ENCODE measurements at regions not wholly inside any gene's neighbourhood (a gene's known extent, or its start where the extent isn't known, plus 50 kb on each side); places are given as distances from the start of the nearest gene placed in this dataset.

GRCh38 chr13:85228692-85229091 lies 570.5 kb downstream of the SLITRK6 start:
- H3K9me3 Mint-ChIP-seq = peaks cover 6% of the 10 kb centered on the region
- DNase-seq (ENCODE audit: low spot score) = no peak
- ATAC-seq = no peak
- no peaks in the 10 kb centered on the region for H3K27me3 Mint-ChIP-seq
- H3K4me3 Mint-ChIP-seq = no peak overlapping the region
- H3K4me1 Mint-ChIP-seq (ENCODE audit: low read depth in 2 of 2) = no peaks in the 10 kb centered on the region
- no peaks in the 10 kb centered on the region for H3K36me3 Mint-ChIP-seq
- H3K27ac Mint-ChIP-seq = no peak overlapping the region

- Mint-ChIP-seq H3K27me3 (no peaks in the 10 kb centered on the region), H3K4me3 (no peak overlapping the region), H3K9me3 (peaks cover 7% of the 10 kb centered on the region), H3K27ac (no peak overlapping the region), H3K36me3 (peaks cover 5% of the 10 kb centered on the region), H3K4me1 (ENCODE audit: low read depth in 2 of 2) (no peaks in the 10 kb centered on the region)
- ATAC-seq (no peak), DNase-seq (ENCODE audit: low spot score) (no peak)
These were observed 575.1 kb downstream of the SLITRK6 start for GRCh38 chr13:85223883-85224656.

- H3K9me3 Mint-ChIP-seq = peaks cover 13% of the 10 kb centered on the region
- H3K4me1 Mint-ChIP-seq (ENCODE audit: low read depth in 2 of 2) = no peaks in the 10 kb centered on the region
- peaks cover 5% of the 10 kb centered on the region for H3K36me3 Mint-ChIP-seq
- H3K27ac Mint-ChIP-seq = no peak overlapping the region
- no peak overlapping the region for H3K4me3 Mint-ChIP-seq
- ATAC-seq (no peak), DNase-seq (ENCODE audit: low spot score) (no peak)
- no peaks in the 10 kb centered on the region for H3K27me3 Mint-ChIP-seq
These were observed 582.6 kb downstream of the SLITRK6 start for GRCh38 chr13:85216576-85216975.

GRCh38 chr13:85212692-85213091 lies 586.5 kb downstream of the SLITRK6 start:
- no peak overlapping the region for H3K27ac Mint-ChIP-seq
- no peaks in the 10 kb centered on the region for H3K4me1 Mint-ChIP-seq (ENCODE audit: low read depth in 2 of 2)
- H3K4me3 Mint-ChIP-seq = no peak overlapping the region
- no peaks in the 10 kb centered on the region for H3K36me3 Mint-ChIP-seq
- peaks cover 16% of the 10 kb centered on the region for H3K9me3 Mint-ChIP-seq
- no peaks in the 10 kb centered on the region for H3K27me3 Mint-ChIP-seq
- DNase-seq (ENCODE audit: low spot score) = no peak
- ATAC-seq = no peak

GRCh38 chr13:85204668-85205344 lies 594.4 kb downstream of the SLITRK6 start:
- DNase-seq (ENCODE audit: low spot score) = no peak
- ATAC-seq = no peak
- Mint-ChIP-seq H3K27ac (no peak overlapping the region), H3K36me3 (peaks cover 6% of the 10 kb centered on the region), H3K4me1 (ENCODE audit: low read depth in 2 of 2) (no peaks in the 10 kb centered on the region), H3K9me3 (peaks cover 7% of the 10 kb centered on the region), H3K27me3 (no peaks in the 10 kb centered on the region), H3K4me3 (no peak overlapping the region)

- no peaks in the 10 kb centered on the region for H3K4me1 Mint-ChIP-seq (ENCODE audit: low read depth in 2 of 2)
- no peak for DNase-seq (ENCODE audit: low spot score)
- no peak overlapping the region for H3K27ac Mint-ChIP-seq
- ATAC-seq = no peak
- no peaks in the 10 kb centered on the region for H3K27me3 Mint-ChIP-seq
- H3K9me3 Mint-ChIP-seq = peaks cover 13% of the 10 kb centered on the region
- no peak overlapping the region for H3K4me3 Mint-ChIP-seq
- peaks cover 6% of the 10 kb centered on the region for H3K36me3 Mint-ChIP-seq
These were observed 601.8 kb downstream of the SLITRK6 start for GRCh38 chr13:85197431-85197830.

GRCh38 chr13:85194482-85194881 lies 604.7 kb downstream of the SLITRK6 start:
- no peak overlapping the region for H3K4me3 Mint-ChIP-seq
- ATAC-seq = no peak
- no peak for DNase-seq (ENCODE audit: low spot score)
- no peaks in the 10 kb centered on the region for H3K27me3 Mint-ChIP-seq
- H3K4me1 Mint-ChIP-seq (ENCODE audit: low read depth in 2 of 2) = no peaks in the 10 kb centered on the region
- no peaks in the 10 kb centered on the region for H3K36me3 Mint-ChIP-seq
- H3K9me3 Mint-ChIP-seq = peaks cover 13% of the 10 kb centered on the region
- H3K27ac Mint-ChIP-seq = no peak overlapping the region

- Mint-ChIP-seq H3K27ac (no peak overlapping the region), H3K9me3 (peaks cover 10% of the 10 kb centered on the region), H3K36me3 (no peaks in the 10 kb centered on the region), H3K4me3 (no peak overlapping the region), H3K27me3 (no peaks in the 10 kb centered on the region), H3K4me1 (ENCODE audit: low read depth in 2 of 2) (no peaks in the 10 kb centered on the region)
- DNase-seq (ENCODE audit: low spot score) (no peak), ATAC-seq (no peak)
These were observed 607.1 kb downstream of the SLITRK6 start for GRCh38 chr13:85191996-85192718.

GRCh38 chr13:85186356-85187045 lies 612.7 kb downstream of the SLITRK6 start:
- no peak for DNase-seq (ENCODE audit: low spot score)
- Mint-ChIP-seq H3K27ac (no peak overlapping the region), H3K4me1 (ENCODE audit: low read depth in 2 of 2) (no peaks in the 10 kb centered on the region), H3K4me3 (no peak overlapping the region), H3K27me3 (no peaks in the 10 kb centered on the region), H3K9me3 (peaks cover 11% of the 10 kb centered on the region), H3K36me3 (no peaks in the 10 kb centered on the region)
- no peak for ATAC-seq

- Mint-ChIP-seq H3K9me3 (peaks cover 14% of the 10 kb centered on the region), H3K27ac (no peak overlapping the region), H3K4me1 (ENCODE audit: low read depth in 2 of 2) (no peaks in the 10 kb centered on the region), H3K36me3 (peaks cover 3% of the 10 kb centered on the region), H3K4me3 (no peak overlapping the region), H3K27me3 (no peaks in the 10 kb centered on the region)
- DNase-seq (ENCODE audit: low spot score) (no peak), ATAC-seq (no peak)
These were observed 624.9 kb downstream of the SLITRK6 start for GRCh38 chr13:85174291-85174690.

GRCh38 chr13:85170372-85170771 lies 628.8 kb downstream of the SLITRK6 start:
- DNase-seq (ENCODE audit: low spot score) (no peak), ATAC-seq (no peak)
- no peaks in the 10 kb centered on the region for H3K27me3 Mint-ChIP-seq
- peaks cover 19% of the 10 kb centered on the region for H3K9me3 Mint-ChIP-seq
- H3K4me1 Mint-ChIP-seq (ENCODE audit: low read depth in 2 of 2) = no peaks in the 10 kb centered on the region
- no peaks in the 10 kb centered on the region for H3K36me3 Mint-ChIP-seq
- no peak overlapping the region for H3K4me3 Mint-ChIP-seq
- H3K27ac Mint-ChIP-seq = no peak overlapping the region

- Mint-ChIP-seq H3K27ac (no peak overlapping the region), H3K27me3 (no peaks in the 10 kb centered on the region), H3K4me1 (ENCODE audit: low read depth in 2 of 2) (no peaks in the 10 kb centered on the region), H3K36me3 (peaks cover 4% of the 10 kb centered on the region), H3K4me3 (no peak overlapping the region), H3K9me3 (peaks cover 19% of the 10 kb centered on the region)
- DNase-seq (ENCODE audit: low spot score) (no peak), ATAC-seq (no peak)
These were observed 632.3 kb downstream of the SLITRK6 start for GRCh38 chr13:85166891-85167290.

GRCh38 chr13:85163063-85163462 lies 636.2 kb downstream of the SLITRK6 start:
- ATAC-seq = no peak
- no peak overlapping the region for H3K27ac Mint-ChIP-seq
- H3K36me3 Mint-ChIP-seq = peaks cover 4% of the 10 kb centered on the region
- H3K27me3 Mint-ChIP-seq = no peaks in the 10 kb centered on the region
- H3K9me3 Mint-ChIP-seq = peaks cover 16% of the 10 kb centered on the region
- DNase-seq (ENCODE audit: low spot score) = no peak
- H3K4me3 Mint-ChIP-seq = no peak overlapping the region
- no peaks in the 10 kb centered on the region for H3K4me1 Mint-ChIP-seq (ENCODE audit: low read depth in 2 of 2)

- Mint-ChIP-seq H3K27me3 (no peaks in the 10 kb centered on the region), H3K27ac (no peak overlapping the region), H3K4me3 (no peak overlapping the region), H3K9me3 (no peaks in the 10 kb centered on the region), H3K4me1 (ENCODE audit: low read depth in 2 of 2) (no peaks in the 10 kb centered on the region), H3K36me3 (peaks cover 4% of the 10 kb centered on the region)
- ATAC-seq (no peak), DNase-seq (ENCODE audit: low spot score) (no peak)
These were observed 651.2 kb downstream of the SLITRK6 start for GRCh38 chr13:85148009-85148408.
